ENCODE measurements at regions not wholly inside any gene's neighbourhood (a gene's known extent, or its start where the extent isn't known, plus 50 kb on each side); places are given as distances from the start of the nearest gene placed in this dataset.

DNA sequence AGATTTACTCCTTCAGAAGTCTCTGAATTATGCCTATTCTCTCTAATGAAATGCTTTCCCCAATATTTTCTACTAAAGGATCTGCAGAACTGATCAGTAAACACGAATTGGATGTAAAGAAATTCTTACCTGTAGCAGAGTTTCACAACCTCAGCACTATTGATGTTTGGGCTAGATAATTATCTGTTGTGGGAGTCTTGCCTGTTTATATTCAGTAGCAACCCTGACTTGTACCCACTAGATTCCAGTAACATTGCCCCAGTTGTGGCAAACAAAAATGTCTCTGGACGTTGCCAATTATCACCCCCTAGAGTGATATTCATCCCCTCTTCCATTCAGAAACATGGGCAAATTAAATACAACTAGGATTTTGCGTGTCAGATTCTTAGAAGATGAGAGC is 156.8 kb upstream of the TMTC2 start:
- BruUV-seq (replicated peaks), result no TSS peak
- POLR2A ChIA-PET, result no interaction called here
- no peak overlapping the region for H3K4me2 ChIP-seq (ENCODE audit: low read length)
- intact Hi-C loops (cut with micrococcal nuclease), result loop anchor here (5.0 to 10.0 kb wide), 5 partner anchors 97 to 1972 kb away; no protein-coding TSS in a partner anchor
- no peak overlapping the region for H3K27ac ChIP-seq (ENCODE audit: low read depth, low read length)
- TF ChIP-seq FOSL1 (IDR thresholded peaks at IDR 0.05; ENCODE audit: low read depth) (no peak), SP1 (IDR thresholded peaks at IDR 0.05; ENCODE audit: low read depth) (no peak), YY1 (IDR thresholded peaks at IDR 0.05; ENCODE audit: extremely low read depth, insufficient replicate concordance, low read depth, low read length) (no peak), RAD21 (IDR thresholded peaks at IDR 0.05; ENCODE audit: low read depth) (no peak)
- no peak overlapping the region for H2AFZ ChIP-seq (ENCODE audit: low read depth, low read length, poor library complexity, severe bottlenecking)
- DNase-seq (ENCODE audit: low read depth, low spot score), result no peak
- no peaks in the 10 kb centered on the region for H4K20me1 ChIP-seq (ENCODE audit: insufficient read depth)
- H3K9ac ChIP-seq (ENCODE audit: low read length), result no peak overlapping the region
- H3K27me3 ChIP-seq (ENCODE audit: insufficient read depth, low read length), result no peaks in the 10 kb centered on the region
- no peaks in the 10 kb centered on the region for H3K9me2 ChIP-seq (ENCODE audit: insufficient read depth)
- RAD21 ChIA-PET (ENCODE audit: low non-redundant PET in 1 of 2, low total read pairs in 2 of 2, uncharacterized antibody in 2 of 2, unreplicated experiment in 2 of 2), result no interaction called here
- H3K9me3 ChIP-seq (ENCODE audit: control insufficient read depth in 1 of 2, insufficient read depth in 1 of 2, low read depth in 1 of 2, low read length in 2 of 2), result no peaks in the 10 kb centered on the region
- CTCF ChIA-PET, result no interaction called here
- no peak for ATAC-seq
- H3K79me2 ChIP-seq (ENCODE audit: insufficient read depth, low read length), result no peaks in the 10 kb centered on the region
- H3K36me3 ChIP-seq (ENCODE audit: control insufficient read depth in 1 of 2, insufficient read depth in 2 of 2, low read length in 2 of 2), result no peaks in the 10 kb centered on the region
- no peaks in the 10 kb centered on the region for H3K4me1 ChIP-seq (ENCODE audit: control insufficient read depth in 1 of 2, insufficient read depth in 2 of 2, low read length in 2 of 2)
- no peak overlapping the region for H3K4me3 ChIP-seq (replicated peaks in 1 of 2; ENCODE audit: low read depth in 1 of 2, low read length in 2 of 2)

DNA sequence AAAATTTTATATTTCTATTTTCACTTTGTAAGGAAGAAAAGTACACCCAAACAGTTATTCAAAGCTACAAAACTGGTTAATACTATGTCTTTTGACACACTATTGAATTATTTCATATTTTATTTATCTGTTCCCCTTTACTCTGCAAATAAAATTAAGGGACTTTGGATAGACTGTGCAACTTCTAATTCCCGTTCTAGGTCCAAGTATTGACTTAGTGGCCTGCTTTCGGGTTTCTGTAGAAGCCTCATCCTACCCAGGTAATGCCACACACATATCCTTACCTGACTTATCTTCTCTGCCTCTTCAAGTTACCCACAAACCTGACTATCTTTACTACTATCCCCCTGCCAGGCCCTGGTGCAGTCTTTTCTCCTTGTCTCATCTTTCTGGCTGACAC is 156.3 kb upstream of the TMTC2 start:
- no peak for DNase-seq (ENCODE audit: low read depth, low spot score)
- Histone ChIP-seq H3K4me1 (ENCODE audit: control insufficient read depth in 1 of 2, insufficient read depth in 2 of 2, low read length in 2 of 2) (no peaks in the 10 kb centered on the region), H3K9me3 (ENCODE audit: control insufficient read depth in 1 of 2, insufficient read depth in 1 of 2, low read depth in 1 of 2, low read length in 2 of 2) (no peaks in the 10 kb centered on the region), H3K27me3 (ENCODE audit: insufficient read depth, low read length) (no peaks in the 10 kb centered on the region), H3K36me3 (ENCODE audit: control insufficient read depth in 1 of 2, insufficient read depth in 2 of 2, low read length in 2 of 2) (no peaks in the 10 kb centered on the region), H4K20me1 (ENCODE audit: insufficient read depth) (no peaks in the 10 kb centered on the region), H3K4me3 (replicated peaks in 1 of 2; ENCODE audit: low read depth in 1 of 2, low read length in 2 of 2) (no peak overlapping the region), H3K4me2 (ENCODE audit: low read length) (no peak overlapping the region), H3K9me2 (ENCODE audit: insufficient read depth) (no peaks in the 10 kb centered on the region), H3K79me2 (ENCODE audit: insufficient read depth, low read length) (no peaks in the 10 kb centered on the region), H2AFZ (ENCODE audit: low read depth, low read length, poor library complexity, severe bottlenecking) (no peak overlapping the region), H3K27ac (ENCODE audit: low read depth, low read length) (no peak overlapping the region), H3K9ac (ENCODE audit: low read length) (no peak overlapping the region)
- intact Hi-C loops (cut with micrococcal nuclease), result no loop called here
- CTCF ChIA-PET, result no interaction called here
- POLR2A ChIA-PET, result no interaction called here
- no peak for ATAC-seq
- RAD21 ChIA-PET (ENCODE audit: low non-redundant PET in 1 of 2, low total read pairs in 2 of 2, uncharacterized antibody in 2 of 2, unreplicated experiment in 2 of 2), result no interaction called here
- no peak for TF ChIP-seq POLR2AphosphoS5 (IDR thresholded peaks at IDR 0.05; ENCODE audit: low read depth, low read length)
- TF ChIP-seq ZNF274 (IDR thresholded peaks at IDR 0.05; ENCODE audit: low read depth, low read length), result no peak
- no peak for TF ChIP-seq SIN3A (IDR thresholded peaks at IDR 0.05; ENCODE audit: low read depth)
- TF ChIP-seq EZH2phosphoT487 (IDR thresholded peaks at IDR 0.05; ENCODE audit: borderline replicate concordance), result no peak
- no peak for TF ChIP-seq POLR2A (IDR thresholded peaks at IDR 0.05; ENCODE audit: borderline replicate concordance, extremely low read depth, insufficient read depth, insufficient read length)
- TF ChIP-seq CEBPB (IDR thresholded peaks at IDR 0.05; ENCODE audit: low read depth), result no peak
- no peak for TF ChIP-seq JUND (IDR thresholded peaks at IDR 0.05)
- TF ChIP-seq, protein P1, sequence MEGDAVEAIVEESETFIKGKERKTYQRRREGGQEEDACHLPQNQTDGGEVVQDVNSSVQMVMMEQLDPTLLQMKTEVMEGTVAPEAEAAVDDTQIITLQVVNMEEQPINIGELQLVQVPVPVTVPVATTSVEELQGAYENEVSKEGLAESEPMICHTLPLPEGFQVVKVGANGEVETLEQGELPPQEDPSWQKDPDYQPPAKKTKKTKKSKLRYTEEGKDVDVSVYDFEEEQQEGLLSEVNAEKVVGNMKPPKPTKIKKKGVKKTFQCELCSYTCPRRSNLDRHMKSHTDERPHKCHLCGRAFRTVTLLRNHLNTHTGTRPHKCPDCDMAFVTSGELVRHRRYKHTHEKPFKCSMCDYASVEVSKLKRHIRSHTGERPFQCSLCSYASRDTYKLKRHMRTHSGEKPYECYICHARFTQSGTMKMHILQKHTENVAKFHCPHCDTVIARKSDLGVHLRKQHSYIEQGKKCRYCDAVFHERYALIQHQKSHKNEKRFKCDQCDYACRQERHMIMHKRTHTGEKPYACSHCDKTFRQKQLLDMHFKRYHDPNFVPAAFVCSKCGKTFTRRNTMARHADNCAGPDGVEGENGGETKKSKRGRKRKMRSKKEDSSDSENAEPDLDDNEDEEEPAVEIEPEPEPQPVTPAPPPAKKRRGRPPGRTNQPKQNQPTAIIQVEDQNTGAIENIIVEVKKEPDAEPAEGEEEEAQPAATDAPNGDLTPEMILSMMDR (IDR thresholded peaks at IDR 0.05 in 2 of 3, conservative IDR thresholded peaks at IDR 0.05 in 1 of 3; ENCODE audit: borderline replicate concordance in 1 of 3, insufficient read depth in 1 of 3, low read depth in 2 of 3, low read length in 2 of 3), result no peak
- TF ChIP-seq, protein P2, sequence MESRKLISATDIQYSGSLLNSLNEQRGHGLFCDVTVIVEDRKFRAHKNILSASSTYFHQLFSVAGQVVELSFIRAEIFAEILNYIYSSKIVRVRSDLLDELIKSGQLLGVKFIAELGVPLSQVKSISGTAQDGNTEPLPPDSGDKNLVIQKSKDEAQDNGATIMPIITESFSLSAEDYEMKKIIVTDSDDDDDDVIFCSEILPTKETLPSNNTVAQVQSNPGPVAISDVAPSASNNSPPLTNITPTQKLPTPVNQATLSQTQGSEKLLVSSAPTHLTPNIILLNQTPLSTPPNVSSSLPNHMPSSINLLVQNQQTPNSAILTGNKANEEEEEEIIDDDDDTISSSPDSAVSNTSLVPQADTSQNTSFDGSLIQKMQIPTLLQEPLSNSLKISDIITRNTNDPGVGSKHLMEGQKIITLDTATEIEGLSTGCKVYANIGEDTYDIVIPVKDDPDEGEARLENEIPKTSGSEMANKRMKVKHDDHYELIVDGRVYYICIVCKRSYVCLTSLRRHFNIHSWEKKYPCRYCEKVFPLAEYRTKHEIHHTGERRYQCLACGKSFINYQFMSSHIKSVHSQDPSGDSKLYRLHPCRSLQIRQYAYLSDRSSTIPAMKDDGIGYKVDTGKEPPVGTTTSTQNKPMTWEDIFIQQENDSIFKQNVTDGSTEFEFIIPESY (IDR thresholded peaks at IDR 0.05; ENCODE audit: extremely low read depth, insufficient replicate concordance, low read length), result no peak
- no peak for TF ChIP-seq TCF7L2 (IDR thresholded peaks at IDR 0.05; ENCODE audit: borderline replicate concordance, extremely low read depth, insufficient read depth, insufficient read length)
- TF ChIP-seq CBX3 (IDR thresholded peaks at IDR 0.05; ENCODE audit: low read depth), result no peak
- no TSS peak for BruUV-seq (replicated peaks)
